T-cell (primary cell): ENCODE measurements at regions not wholly inside any gene's neighbourhood (a gene's known extent, or its start where the extent isn't known, plus 50 kb on each side); places are given as distances from the start of the nearest gene placed in this dataset.

Experiments
- ATAC-seq, 4 experiments: fragments of 200-7000 bp in 3 of 4; fragments of 150-1000 bp in 1 of 4; cut with Tn5 transposase; replicated peaks in 1 of 4; 1 replicate in 3 of 4; 2 replicates in 1 of 4; pipeline ENCODE4 v1.10.0; 2021; ENCODE audit warnings: moderate library complexity in 3 of 4, mild to moderate bottlenecking in 2 of 4, moderate number of reproducible peaks in 1 of 4
- CTCF ChIA-PET, 2 donors: fragments of 300-600 bp; sonication (Branson Sonifier 250); formaldehyde crosslinking; loops; one replicate each; lab custom pipeline; 2022; ENCODE audit warnings: antibody characterized with exemption in 2 of 2; lab: Charles Lee
- POLR2A ChIA-PET, 2 donors: fragments of 300-600 bp; sonication (Branson Sonifier 250); formaldehyde crosslinking; loops; one replicate each; lab custom pipeline; 2022; ENCODE audit warnings: antibody characterized with exemption in 2 of 2; lab: Charles Lee
- DNase-seq, 35 experiments: peaks; one replicate each; pipeline versions ENCODE4 v3.0.0 to v3.0.0-alpha.2; 2013 to 2023
- H3K27ac ChIP-seq: one replicate; pipeline ENCODE4 v1.5.1; 2013; ENCODE audit warnings: low read length
- H3K27me3 ChIP-seq, 2 experiments: replicated peaks in 1 of 2; 1 replicate in 1 of 2; 2 replicates in 1 of 2; pipeline versions ENCODE4 v1.6.1 to v1.7.0; 2013; ENCODE audit warnings: low read length in 1 of 2, mixed read lengths in 1 of 2; ENCODE audit not compliant: control insufficient read depth in 2 of 2, insufficient read depth in 2 of 2; ENCODE audit errors: extremely low read depth in 1 of 2
- H3K36me3 ChIP-seq, 2 donors: 1 replicate in 1 of 2; 2 replicates in 1 of 2; pipeline versions ENCODE4 v1.6.1 to v1.7.0; 2013; ENCODE audit warnings: low read length in 1 of 2; ENCODE audit not compliant: control insufficient read depth in 2 of 2, insufficient read depth in 1 of 2; ENCODE audit errors: extremely low read depth in 1 of 2
- H3K4me1 ChIP-seq, 2 experiments: 1 replicate in 1 of 2; 2 replicates in 1 of 2; pipeline versions ENCODE4 v1.6.1 to v1.7.0; 2013; ENCODE audit warnings: low read length in 2 of 2, mixed read lengths in 1 of 2; ENCODE audit not compliant: insufficient read depth in 2 of 2, control insufficient read depth in 1 of 2; ENCODE audit errors: extremely low read depth in 1 of 2
- H3K4me3 ChIP-seq, 2 donors: 1 replicate in 1 of 2; 2 replicates in 1 of 2; pipeline versions ENCODE4 v1.5.1 to v1.7.0; 2013; ENCODE audit warnings: mild to moderate bottlenecking in 2 of 2, low read length in 1 of 2, moderate library complexity in 1 of 2; ENCODE audit not compliant: control insufficient read depth in 1 of 2; ENCODE audit errors: extremely low read depth in 1 of 2
- H3K9me3 ChIP-seq: 2 replicates; pipeline ENCODE4 v1.7.0; 2013
- H3K27ac Mint-ChIP-seq, 2 donors: one replicate each; pipeline ENCODE4 v1.8.0; 2020 to 2021; ENCODE audit warnings: mild to moderate bottlenecking in 2 of 2, mixed read lengths in 2 of 2
- H3K27me3 Mint-ChIP-seq, 2 donors: one replicate each; pipeline ENCODE4 v1.8.0; 2021 to 2022; ENCODE audit warnings: mixed read lengths in 2 of 2
- H3K36me3 Mint-ChIP-seq: one replicate; pipeline ENCODE4 v1.8.0; 2021; ENCODE audit warnings: mixed read lengths
- H3K4me1 Mint-ChIP-seq, 3 donors: one replicate each; pipeline ENCODE4 v1.8.0; 2020 to 2022; ENCODE audit warnings: mixed read lengths in 3 of 3, mild to moderate bottlenecking in 1 of 3
- H3K4me3 Mint-ChIP-seq, 3 donors: one replicate each; pipeline ENCODE4 v1.8.0; 2020 to 2022; ENCODE audit warnings: mild to moderate bottlenecking in 3 of 3, mixed read lengths in 3 of 3, moderate library complexity in 3 of 3
- H3K9me3 Mint-ChIP-seq, 3 donors: one replicate each; pipeline ENCODE4 v1.8.0; 2020 to 2022; ENCODE audit warnings: mixed read lengths in 3 of 3
- WGBS: methylation state at CpG from one replicate; pipeline ENCODE4 v1.1.5; 2013; ENCODE audit warnings: missing lambda C conversion rate; ENCODE audit not compliant: insufficient coverage; 5-methylcytosine and 5-hydroxymethylcytosine counted together

DNA sequence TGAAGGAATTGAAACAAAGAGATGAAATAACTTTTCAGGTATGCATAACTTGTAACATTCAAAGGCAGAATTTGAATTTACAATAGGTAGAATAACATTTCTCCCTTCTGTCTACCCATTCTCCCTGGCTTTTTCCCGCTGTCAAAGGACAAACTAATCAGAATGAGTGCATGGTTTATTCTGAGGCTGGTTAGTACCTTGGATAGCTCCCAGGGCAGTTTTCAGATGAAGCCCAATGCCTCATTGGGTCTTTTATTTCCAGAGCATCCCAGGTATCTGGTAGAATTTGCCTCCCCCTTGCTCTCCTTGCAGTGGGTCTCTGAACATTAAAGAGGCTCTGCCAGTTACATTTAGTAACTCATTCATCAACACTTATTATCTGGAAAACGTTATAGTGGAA lies 665.5 kb downstream of the BCKDHB start:
- H3K4me1 Mint-ChIP-seq = no peaks in the 10 kb centered on the region
- ATAC-seq (no peak), DNase-seq (no peak)
- Histone ChIP-seq H3K4me1 (no peaks in the 10 kb centered on the region), H3K27ac (no peak overlapping the region), H3K36me3 (no peaks in the 10 kb centered on the region), H3K4me3 (no peak overlapping the region), H3K27me3 (no peaks in the 10 kb centered on the region), H3K9me3 (no peaks in the 10 kb centered on the region)
- POLR2A ChIA-PET = interaction anchor here in 1 of 2 donors (0.5 kb wide), 1 partner anchor 1002 kb away, joined by 3 read pairs; no protein-coding TSS in a partner anchor
- no peaks in the 10 kb centered on the region for H3K36me3 Mint-ChIP-seq
- CTCF ChIA-PET = no interaction called here
- no peaks in the 10 kb centered on the region for H3K27me3 Mint-ChIP-seq
- no CpG with 5 or more reads among the region's 2 CpGs for WGBS
- peaks cover 4 to 9% (median 5%) of the 10 kb centered on the region in 3 donors for H3K9me3 Mint-ChIP-seq
- H3K4me3 Mint-ChIP-seq = no peak overlapping the region
- H3K27ac Mint-ChIP-seq = no peak overlapping the region

DNA sequence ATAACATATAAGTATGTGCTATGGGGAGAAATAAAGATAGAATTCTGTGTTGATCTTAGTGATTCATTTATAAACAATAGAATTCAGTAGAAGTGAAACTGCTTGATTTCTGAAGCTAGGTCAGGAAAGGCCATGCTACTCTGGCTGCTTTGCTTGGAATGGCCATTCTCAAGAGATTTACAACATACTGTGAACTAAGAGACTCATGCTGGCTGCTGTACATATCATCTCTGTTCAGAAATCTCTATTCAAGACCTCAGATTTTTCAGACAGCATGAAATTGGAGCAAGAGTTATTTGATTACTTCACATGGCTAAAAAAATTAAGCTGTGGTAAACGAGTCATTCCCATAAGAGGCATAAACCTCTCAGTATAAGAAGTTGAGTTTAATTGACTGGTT lies 662.6 kb downstream of the BCKDHB start:
- no peaks in the 10 kb centered on the region for H3K4me1 ChIP-seq
- ChIA-PET POLR2A (no interaction called here), CTCF (no interaction called here)
- no peaks in the 10 kb centered on the region for H3K9me3 ChIP-seq
- no peaks in the 10 kb centered on the region for H3K36me3 ChIP-seq
- peaks cover 3 to 7% (median 6%) of the 10 kb centered on the region in 3 donors for H3K9me3 Mint-ChIP-seq
- H3K4me1 Mint-ChIP-seq = no peaks in the 10 kb centered on the region
- H3K4me3 Mint-ChIP-seq = no peak overlapping the region
- DNase-seq = no peak
- no peak overlapping the region for H3K27ac Mint-ChIP-seq
- no peak for ATAC-seq
- no peak overlapping the region for H3K4me3 ChIP-seq
- no CpG with 5 or more reads among the region's 1 CpG for WGBS
- no peaks in the 10 kb centered on the region for H3K36me3 Mint-ChIP-seq
- no peak overlapping the region for H3K27ac ChIP-seq
- H3K27me3 ChIP-seq = no peaks in the 10 kb centered on the region
- H3K27me3 Mint-ChIP-seq = no peaks in the 10 kb centered on the region

DNA sequence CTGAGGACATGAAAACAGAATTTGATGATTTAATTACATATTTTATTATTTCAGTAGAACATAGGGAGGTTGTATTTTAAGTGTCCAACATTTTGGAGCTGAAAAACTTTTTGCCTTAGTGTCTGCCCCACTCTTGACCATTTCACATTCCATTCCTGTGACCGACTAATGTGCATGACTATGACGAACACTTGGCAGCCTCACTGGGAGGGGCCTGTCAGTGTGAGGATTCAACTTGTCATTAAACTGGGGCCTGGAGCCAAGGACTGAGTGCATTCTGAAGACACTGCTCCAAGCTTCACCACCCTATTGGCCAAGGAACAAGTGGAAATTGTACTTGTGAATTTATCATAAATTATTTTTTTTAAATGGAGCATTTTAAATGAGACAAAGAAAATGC lies 661.3 kb downstream of the BCKDHB start:
- no peaks in the 10 kb centered on the region for H3K36me3 ChIP-seq
- H3K4me1 Mint-ChIP-seq = no peaks in the 10 kb centered on the region
- ChIA-PET CTCF (no interaction called here), POLR2A (no interaction called here)
- DNase-seq = no peak
- ATAC-seq = no peak
- peaks cover 1 to 8% (median 7%) of the 10 kb centered on the region in 3 donors for H3K9me3 Mint-ChIP-seq
- no peaks in the 10 kb centered on the region for H3K4me1 ChIP-seq
- no peaks in the 10 kb centered on the region for H3K9me3 ChIP-seq
- H3K4me3 Mint-ChIP-seq = no peak overlapping the region
- no peak overlapping the region for H3K27ac ChIP-seq
- no peaks in the 10 kb centered on the region for H3K36me3 Mint-ChIP-seq
- H3K27me3 ChIP-seq = no peaks in the 10 kb centered on the region
- no peak overlapping the region for H3K27ac Mint-ChIP-seq
- H3K27me3 Mint-ChIP-seq = no peaks in the 10 kb centered on the region
- H3K4me3 ChIP-seq = no peak overlapping the region
- no CpG with 5 or more reads among the region's 2 CpGs for WGBS

DNA sequence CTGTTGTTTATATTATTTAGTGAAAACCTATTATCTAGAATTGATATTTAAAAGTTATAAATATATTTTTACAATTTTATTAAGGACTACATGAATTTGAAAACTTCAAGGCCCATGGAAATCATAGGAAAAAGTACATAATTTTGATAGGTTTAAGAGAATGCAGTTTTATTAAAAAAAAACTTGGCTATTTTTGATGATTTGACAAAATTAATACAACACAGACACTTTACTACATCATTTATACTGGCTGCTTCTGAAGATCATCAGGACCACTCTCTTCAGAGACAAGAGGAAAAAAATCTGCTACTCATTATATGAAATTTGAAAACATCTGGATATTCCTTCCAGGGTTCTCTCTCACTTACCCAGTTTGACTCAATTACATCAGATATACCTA lies 637.7 kb downstream of the BCKDHB start:
- H3K27me3 ChIP-seq = no peaks in the 10 kb centered on the region
- no peak overlapping the region for H3K4me3 Mint-ChIP-seq
- DNase-seq = no peak
- no peaks in the 10 kb centered on the region for H3K27me3 Mint-ChIP-seq
- H3K27ac Mint-ChIP-seq = no peak overlapping the region
- POLR2A ChIA-PET = no interaction called here
- no peaks in the 10 kb centered on the region for H3K36me3 ChIP-seq
- H3K9me3 Mint-ChIP-seq = peaks cover 5 to 12% (median 11%) of the 10 kb centered on the region in 3 donors
- no peak overlapping the region for H3K4me3 ChIP-seq
- no peaks in the 10 kb centered on the region for H3K4me1 ChIP-seq
- H3K27ac ChIP-seq = no peak overlapping the region
- ATAC-seq = no peak
- no peaks in the 10 kb centered on the region for H3K4me1 Mint-ChIP-seq
- H3K36me3 Mint-ChIP-seq = no peaks in the 10 kb centered on the region
- no peaks in the 10 kb centered on the region for H3K9me3 ChIP-seq
- CTCF ChIA-PET = no interaction called here

DNA sequence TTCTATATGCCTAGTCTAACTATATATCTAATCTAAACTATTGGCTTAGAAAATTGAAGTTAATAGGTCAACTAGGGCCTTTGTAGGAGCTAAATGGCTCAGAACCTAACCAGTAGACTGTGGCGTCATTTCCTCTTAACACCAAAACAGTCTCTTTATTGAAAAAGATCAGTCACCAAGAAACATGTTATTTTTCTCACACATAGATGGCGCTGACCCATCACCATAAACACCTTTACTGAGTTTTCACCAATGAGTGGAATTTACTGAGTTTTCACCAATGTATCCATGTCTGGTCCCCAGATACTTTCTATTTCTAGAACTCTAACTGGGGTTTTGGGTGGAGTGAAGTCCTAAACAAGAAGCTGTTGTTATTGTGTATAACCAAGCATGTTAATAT lies 636.0 kb downstream of the BCKDHB start:
- Histone ChIP-seq H3K27me3 (no peaks in the 10 kb centered on the region), H3K27ac (no peak overlapping the region), H3K4me3 (no peak overlapping the region), H3K36me3 (no peaks in the 10 kb centered on the region), H3K4me1 (no peaks in the 10 kb centered on the region), H3K9me3 (no peaks in the 10 kb centered on the region)
- DNase-seq = no peak
- CTCF ChIA-PET = no interaction called here
- no peaks in the 10 kb centered on the region for H3K4me1 Mint-ChIP-seq
- POLR2A ChIA-PET = no interaction called here
- H3K4me3 Mint-ChIP-seq = no peak overlapping the region
- ATAC-seq = no peak
- H3K27ac Mint-ChIP-seq = no peak overlapping the region
- H3K36me3 Mint-ChIP-seq = no peaks in the 10 kb centered on the region
- WGBS = 33% methylated on average over 1 of the region's 2 CpGs
- H3K27me3 Mint-ChIP-seq = no peaks in the 10 kb centered on the region
- H3K9me3 Mint-ChIP-seq = peaks cover 5 to 12% (median 11%) of the 10 kb centered on the region in 3 donors

DNA sequence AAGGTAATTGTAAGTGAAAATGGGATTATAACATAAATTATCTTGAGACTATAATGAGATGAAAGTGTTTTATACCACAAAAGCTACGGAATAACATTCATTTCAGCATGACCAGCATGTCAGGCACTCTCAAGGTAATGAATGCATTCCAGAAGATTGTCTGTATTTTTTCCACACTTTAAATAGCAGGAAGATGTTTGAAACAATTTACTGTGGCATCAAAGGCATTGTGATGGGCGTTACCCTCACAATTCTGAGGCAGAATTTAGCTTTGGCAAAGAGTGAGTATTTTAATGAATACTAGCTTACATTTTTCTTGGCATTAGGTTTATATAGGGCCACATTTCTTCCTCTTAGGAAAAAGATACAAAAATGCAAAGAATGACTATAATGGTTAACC lies 627.2 kb downstream of the BCKDHB start:
- no peak overlapping the region for H3K4me3 ChIP-seq
- no peak for DNase-seq
- Mint-ChIP-seq H3K36me3 (no peaks in the 10 kb centered on the region), H3K4me3 (no peak overlapping the region), H3K27me3 (no peaks in the 10 kb centered on the region), H3K27ac (no peak overlapping the region), H3K9me3 (peaks cover 0 to 4% (median 4%) of the 10 kb centered on the region in 3 donors), H3K4me1 (no peaks in the 10 kb centered on the region)
- no peaks in the 10 kb centered on the region for H3K36me3 ChIP-seq
- WGBS = no CpG with 5 or more reads among the region's 2 CpGs
- ATAC-seq = no peak
- no peaks in the 10 kb centered on the region for H3K27me3 ChIP-seq
- ChIA-PET CTCF (no interaction called here), POLR2A (no interaction called here)
- H3K9me3 ChIP-seq = no peaks in the 10 kb centered on the region
- H3K4me1 ChIP-seq = no peaks in the 10 kb centered on the region
- no peak overlapping the region for H3K27ac ChIP-seq

DNA sequence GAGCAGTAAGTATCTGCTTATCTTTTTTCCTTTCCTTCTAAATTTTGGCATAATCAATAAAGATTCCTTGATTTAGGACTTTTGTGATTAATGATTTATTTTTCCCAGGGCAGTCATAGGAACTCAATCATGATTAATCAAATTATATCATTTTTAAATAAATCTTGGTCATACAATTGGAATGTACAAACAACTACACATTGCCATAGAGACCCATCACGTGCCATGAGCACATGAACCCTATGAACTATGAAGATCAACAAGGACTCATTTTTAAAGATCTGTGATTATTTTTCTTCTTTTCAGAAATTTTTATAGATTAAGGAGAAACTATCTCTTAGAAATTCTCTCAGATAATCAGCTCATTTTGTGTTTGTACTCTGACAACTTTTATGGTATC lies 622.4 kb downstream of the BCKDHB start:
- H3K27me3 Mint-ChIP-seq = no peaks in the 10 kb centered on the region
- ChIA-PET POLR2A (no interaction called here), CTCF (no interaction called here)
- Histone ChIP-seq H3K4me3 (no peak overlapping the region), H3K27me3 (no peaks in the 10 kb centered on the region), H3K4me1 (no peaks in the 10 kb centered on the region), H3K9me3 (no peaks in the 10 kb centered on the region), H3K27ac (no peak overlapping the region), H3K36me3 (no peaks in the 10 kb centered on the region)
- no peak for DNase-seq
- H3K36me3 Mint-ChIP-seq = no peaks in the 10 kb centered on the region
- no CpG with 5 or more reads among the region's 1 CpG for WGBS
- H3K9me3 Mint-ChIP-seq = peaks cover 0 to 4% (median 0%) of the 10 kb centered on the region in 3 donors
- no peak for ATAC-seq
- H3K27ac Mint-ChIP-seq = no peak overlapping the region
- no peaks in the 10 kb centered on the region for H3K4me1 Mint-ChIP-seq
- no peak overlapping the region for H3K4me3 Mint-ChIP-seq
